Astrocyte of the cerebellum (primary cell): ENCODE measurements at regions not wholly inside any gene's neighbourhood (a gene's known extent, or its start where the extent isn't known, plus 50 kb on each side); places are given as distances from the start of the nearest gene placed in this dataset.

Experiments used
- DNase-seq: peaks from one replicate; pipeline ENCODE4 v3.0.0-alpha.2; 2011; ENCODE audit warnings: low read depth
- H3K4me3 ChIP-seq: 2 replicates; pipeline ENCODE4 v1.5.1; 2011; ENCODE audit warnings: mild to moderate bottlenecking, low read depth, low read length, moderate library complexity
- CTCF ChIP-seq: IDR thresholded peaks from 2 replicates; pipeline ENCODE4 v1.5.1; 2012; ENCODE audit warnings: low read length, low read depth, moderate library complexity, mild to moderate bottlenecking; ENCODE audit errors: missing control alignments
- in situ Hi-C: cut with HindIII; loops from 2 replicates; pipeline ENCODE4 v1.10.0; 2017; ENCODE audit warnings: low sequenced_read_pairs

- H3K4me3 ChIP-seq = no peak overlapping the region
- in situ Hi-C loops = no loop called here
- no peak for TF ChIP-seq CTCF
- DNase-seq = no peak
Measured at GRCh38 chr2:193990868-193991267, 1666.2 kb upstream of the SLC39A10 start.

- no peak overlapping the region for H3K4me3 ChIP-seq
- in situ Hi-C loops = no loop called here
- no peak for TF ChIP-seq CTCF
- no peak for DNase-seq
Measured at GRCh38 chr2:193989645-193990044, 1667.4 kb upstream of the SLC39A10 start.

- H3K4me3 ChIP-seq = no peak overlapping the region
- in situ Hi-C loops = no loop called here
- no peak for TF ChIP-seq CTCF
- DNase-seq = no peak
Measured at GRCh38 chr2:193988784-193989183, 1668.2 kb upstream of the SLC39A10 start.

- TF ChIP-seq CTCF = no peak
- in situ Hi-C loops = no loop called here
Measured at GRCh38 chr2:193985272-193985671, 1671.8 kb upstream of the SLC39A10 start.

GRCh38 chr2:193980599-193980998 is 1676.4 kb upstream of the SLC39A10 start:
- no peak overlapping the region for H3K4me3 ChIP-seq
- DNase-seq = no peak
- TF ChIP-seq CTCF = no peak
- in situ Hi-C loops = no loop called here

More at GRCh38 chr2:193985272-193985671, 1671.8 kb upstream of the SLC39A10 start:
- no peak overlapping the region for H3K4me3 ChIP-seq
- no peak for DNase-seq

GRCh38 chr2:193973781-193974180 is 1683.2 kb upstream of the SLC39A10 start:
- DNase-seq = no peak
- H3K4me3 ChIP-seq = no peak overlapping the region
- in situ Hi-C loops = no loop called here
- no peak for TF ChIP-seq CTCF

- DNase-seq = peak; percentile 76
- TF ChIP-seq CTCF = no peak
- no peak overlapping the region for H3K4me3 ChIP-seq
- in situ Hi-C loops = no loop called here
Measured at GRCh38 chr2:193966590-193966989, 1690.4 kb upstream of the SLC39A10 start.
